HepG2 (cell line): ENCODE measurements at regions not wholly inside any gene's neighbourhood (a gene's known extent, or its start where the extent isn't known, plus 50 kb on each side); places are given as distances from the start of the nearest gene placed in this dataset.

Source experiments
- ATAC-seq: fragments of 200-7000 bp; cut with Tn5 transposase; 3 replicates; pipeline ENCODE4 v1.9.1; 2020; ENCODE audit warnings: mild to moderate bottlenecking, moderate library complexity
- BruUV-seq: library from RNA; stranded (reverse); fragments of 400-500 nt; replicated peaks from 2 replicates; lab custom pipeline; 2021; lab: Mats Ljungman, UMichigan
- CTCF ChIA-PET: fragments of 300-600 bp; formaldehyde crosslinking; extraction: SDS; loops from one replicate; lab custom pipeline; 2021; ENCODE audit warnings: low total read pairs, inconsistent platforms, low intra/inter-chr PET ratio; lab: Yijun Ruan, JAX
- POLR2A ChIA-PET: fragments of 350-600 bp; sonication (Branson Sonifier 250); formaldehyde crosslinking; loops from one replicate; lab custom pipeline; 2020; ENCODE audit warnings: antibody characterized with exemption, inconsistent platforms; lab: Yijun Ruan, JAX
- DNase-seq: peaks from one replicate; pipeline ENCODE4 v3.0.0-alpha.2; 2015; ENCODE audit warnings: low spot score
- FAIRE-seq: peaks from 3 replicates; lab custom pipeline; 2011; peaks lifted over from hg19 to GRCh38; lab: Jason Lieb, UNC
- H2AFZ ChIP-seq: one replicate; pipeline ENCODE4 v1.6.1; 2011; ENCODE audit warnings: low read length, inconsistent platforms
- H3K27ac ChIP-seq: fragments of 300-600 bp; 3 replicates; pipeline ENCODE4 v1.8.0; 2011; ENCODE audit warnings: mixed run types, mild to moderate bottlenecking, mixed read lengths, low read length, inconsistent platforms; ENCODE audit not compliant: insufficient read depth; ENCODE audit errors: extremely low read length
- H3K27me3 ChIP-seq, 2 experiments: fragments of 200-600 bp in 1 of 2; 2 replicates in 1 of 2; 3 replicates in 1 of 2; pipeline versions ENCODE4 v1.6.0 to v1.8.0; 2011; ENCODE audit warnings: low read length in 2 of 2, mild to moderate bottlenecking in 2 of 2, moderate library complexity in 2 of 2, inconsistent platforms in 1 of 2; ENCODE audit not compliant: insufficient read depth in 2 of 2, control insufficient read depth in 1 of 2
- H3K36me3 ChIP-seq, 2 experiments: fragments of 200-600 bp in 1 of 2; replicated peaks in 1 of 2; 2 replicates in 1 of 2; 3 replicates in 1 of 2; pipeline versions ENCODE4 v1.5.1 to v1.8.0; 2011; ENCODE audit warnings: low read length in 2 of 2, inconsistent platforms in 1 of 2; ENCODE audit not compliant: insufficient read depth in 2 of 2, control insufficient read depth in 1 of 2
- H3K4me1 ChIP-seq: 2 replicates; pipeline ENCODE4 v1.5.1; 2012; ENCODE audit warnings: low read length, inconsistent platforms; ENCODE audit not compliant: insufficient read depth
- H3K4me2 ChIP-seq: 2 replicates; pipeline ENCODE4 v1.6.0; 2011; ENCODE audit warnings: low read depth, low read length, inconsistent platforms
- H3K4me3 ChIP-seq, 3 experiments: fragments of 200-600 bp in 1 of 3; sonication (generic), shearing (Covaris generic) in 1 of 3; replicated peaks in 1 of 3; 2 replicates each; pipeline ENCODE4 v1.5.1; 2011 to 2016; ENCODE audit warnings: low read length in 3 of 3, inconsistent platforms in 2 of 3, low read depth in 2 of 3, mild to moderate bottlenecking in 2 of 3, control low read depth in 1 of 3, mixed read lengths in 1 of 3; ENCODE audit not compliant: insufficient read depth in 1 of 3
- H3K79me2 ChIP-seq: one replicate; pipeline ENCODE4 v1.6.1; 2011; ENCODE audit warnings: low read length, inconsistent platforms; ENCODE audit not compliant: insufficient read depth
- H3K9ac ChIP-seq: 2 replicates; pipeline ENCODE4 v1.6.0; 2011; ENCODE audit warnings: mild to moderate bottlenecking, low read depth, low read length, inconsistent platforms; ENCODE audit not compliant: insufficient read depth
- H3K9me3 ChIP-seq: 2 replicates; pipeline ENCODE4 v1.5.1; 2012; ENCODE audit warnings: mild to moderate bottlenecking, low read length
- H4K20me1 ChIP-seq: 2 replicates; pipeline ENCODE4 v1.6.0; 2011; ENCODE audit warnings: inconsistent platforms, mild to moderate bottlenecking, low read length, moderate library complexity; ENCODE audit not compliant: insufficient read depth
- BCLAF1 ChIP-seq: fragments of 450-650 bp; IDR thresholded peaks from 2 replicates; pipeline ENCODE4 v1.6.1; 2017; ENCODE audit warnings: mild to moderate bottlenecking
- FOSL1 ChIP-seq: sonication (generic); formaldehyde crosslinking; IDR thresholded peaks from 2 replicates; pipeline ENCODE4 v1.9.0; 2021; ENCODE audit warnings: missing genetic modification reagents, borderline replicate concordance
- SMARCC2 ChIP-seq: fragments of 450-650 bp; IDR thresholded peaks from 2 replicates; pipeline ENCODE4 v1.6.1; 2017; ENCODE audit warnings: antibody characterized with exemption, mild to moderate bottlenecking
- SUZ12 ChIP-seq: fragments of 150-350 bp; IDR thresholded peaks from 2 replicates; pipeline ENCODE4 v1.6.1; 2014; ENCODE audit warnings: low read depth, low read length
- ZNF513 ChIP-seq: sonication (generic); formaldehyde crosslinking; conservative IDR thresholded peaks from 2 replicates; pipeline ENCODE4 v1.5.0; 2020; ENCODE audit warnings: missing genetic modification reagents
- ZNF710 ChIP-seq: sonication (generic); formaldehyde crosslinking; IDR thresholded peaks from 2 replicates; pipeline ENCODE4 v1.5.0; 2020; ENCODE audit warnings: mild to moderate bottlenecking, missing genetic modification reagents, borderline replicate concordance
- in situ Hi-C: cut with HindIII; loops from 2 replicates; pipeline ENCODE4 v1.10.0; 2017; ENCODE audit warnings: low pct_unique_long_range_greater_than_20kb; ENCODE audit not compliant: extremely low pct_ligation_motif_present
- intact Hi-C: fragments of 100-400 bp; cut with micrococcal nuclease; formaldehyde crosslinking; loops from one replicate; pipeline ENCODE4 v1.10.0; 2022; ENCODE audit not compliant: unreplicated experiment

- Histone ChIP-seq H2AFZ (no peak overlapping the region), H3K9me3 (peaks cover 24% of the 10 kb centered on the region; the same call in 1 of the 2 replicates), H3K27ac (no peak overlapping the region), H3K36me3 (no peaks in the 10 kb centered on the region), H3K27me3 (no peaks in the 10 kb centered on the region), H3K4me3 (no peak overlapping the region), H3K4me1 (no peaks in the 10 kb centered on the region), H4K20me1 (no peaks in the 10 kb centered on the region), H3K9ac (no peak overlapping the region)
- ATAC-seq = no peak
- BruUV-seq = no TSS peak
- DNase-seq = no peak
- intact Hi-C loops = no loop called here
- no peak for TF ChIP-seq ZNF710 (CRISPR knock-in tag)
- no peak for TF ChIP-seq BCLAF1
- TF ChIP-seq ZNF513 = no peak
- no peak for TF ChIP-seq FOSL1
- TF ChIP-seq SMARCC2 = no peak
- no peak for TF ChIP-seq SUZ12
- TF ChIP-seq, all 625 proteins: peak for 0
- no peaks in the 10 kb centered on the region for H3K79me2 ChIP-seq
- H3K4me2 ChIP-seq = no peak overlapping the region
- ChIA-PET POLR2A (no interaction called here), CTCF (no interaction called here)
- no peak for FAIRE-seq
- in situ Hi-C loops = no loop called here
Measured at GRCh38 chr5:29642601-29643000, 1550.9 kb upstream of the CDH6 start.
